Activated T-cell treated with anti-CD3 and anti-CD28 coated beads, Interleukin-2, amount 50 U/mL, for 4 hours (primary cell): ENCODE measurements at regions not wholly inside any gene's neighbourhood (a gene's known extent, or its start where the extent isn't known, plus 50 kb on each side); places are given as distances from the start of the nearest gene placed in this dataset.

Source experiments
- ATAC-seq, 2 donors: fragments of 200-7000 bp; cut with Tn5 transposase; one replicate each; pipeline ENCODE4 v1.10.0; 2021
- DNase-seq: peaks from one replicate; pipeline ENCODE4 v3.0.0-alpha.2; 2020
- H3K27me3 Mint-ChIP-seq: one replicate; pipeline ENCODE4 v1.8.0; 2021; ENCODE audit warnings: low read depth, mixed read lengths
- H3K36me3 Mint-ChIP-seq: one replicate; pipeline ENCODE4 v1.8.0; 2022; ENCODE audit warnings: mixed read lengths; ENCODE audit not compliant: insufficient read depth
- H3K4me1 Mint-ChIP-seq: one replicate; pipeline ENCODE4 v1.8.0; 2021; ENCODE audit warnings: low read depth, mixed read lengths
- H3K4me3 Mint-ChIP-seq: one replicate; pipeline ENCODE4 v1.8.0; 2021; ENCODE audit warnings: mild to moderate bottlenecking, moderate library complexity, mixed read lengths
- H3K9me3 Mint-ChIP-seq: one replicate; pipeline ENCODE4 v1.8.0; 2021; ENCODE audit warnings: mixed read lengths

DNA sequence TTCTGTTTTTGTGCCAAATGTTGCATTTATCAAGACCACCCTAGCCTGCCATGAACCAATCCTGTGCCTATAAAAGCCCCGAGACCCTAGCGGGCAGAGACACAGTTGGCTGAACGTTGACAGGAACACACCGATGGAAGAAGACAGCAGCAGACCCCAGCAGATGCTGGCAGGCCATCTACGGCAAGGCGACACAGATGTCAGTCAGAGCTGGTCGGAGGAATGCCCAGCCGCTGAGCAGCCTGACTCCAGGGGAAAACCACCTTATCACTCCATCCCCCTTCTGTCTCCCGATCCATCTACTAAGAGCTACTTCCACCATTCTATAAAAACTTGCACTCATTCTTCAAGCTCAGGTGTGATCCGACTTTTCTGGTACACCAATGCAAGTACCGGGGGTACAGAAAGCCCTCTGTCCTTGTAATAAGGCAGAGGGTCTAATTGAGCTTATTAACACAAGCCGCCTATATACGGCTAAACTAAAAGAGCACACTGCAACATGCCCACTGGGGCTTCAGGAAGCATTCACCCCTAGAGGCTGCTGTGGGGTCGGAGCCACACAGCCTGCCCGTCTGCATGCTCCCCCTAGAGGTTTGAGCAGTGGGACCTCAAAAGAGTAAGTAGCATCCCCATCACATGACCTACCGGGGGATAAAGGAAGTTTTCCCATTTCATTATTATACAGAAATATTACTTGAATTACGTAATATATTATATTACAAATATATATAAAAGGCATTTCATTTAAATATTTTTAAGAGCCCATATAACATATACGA is 1156.3 kb upstream of the B3GALT2 start:
- ATAC-seq, result no peak
- DNase-seq, result no peak
- Mint-ChIP-seq H3K4me1 (peaks cover 12% of the 10 kb centered on the region), H3K9me3 (no peaks in the 10 kb centered on the region), H3K4me3 (no peak overlapping the region), H3K27me3 (peaks cover 2% of the 10 kb centered on the region), H3K36me3 (no peaks in the 10 kb centered on the region)

DNA sequence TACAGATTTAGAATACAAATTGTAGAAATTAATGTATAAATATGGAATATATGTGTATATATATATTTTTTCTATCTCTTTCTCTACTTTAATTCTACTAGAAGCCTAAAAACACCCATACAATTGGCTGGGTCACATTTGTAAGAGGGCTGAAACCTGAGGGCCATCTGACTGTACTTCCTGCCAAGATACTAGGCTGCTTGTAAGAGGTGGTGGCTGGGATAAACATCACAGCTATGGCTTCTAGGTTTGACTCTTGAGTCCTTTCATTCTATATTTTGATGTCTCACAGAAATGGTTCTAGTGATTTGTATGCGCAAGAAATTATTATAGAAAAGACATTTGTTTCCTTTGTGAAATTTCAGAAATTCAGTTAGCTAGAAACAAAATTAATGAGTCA is 1155.2 kb upstream of the B3GALT2 start:
- peaks cover 12% of the 10 kb centered on the region for H3K4me1 Mint-ChIP-seq
- H3K36me3 Mint-ChIP-seq, result no peaks in the 10 kb centered on the region
- no peak overlapping the region for H3K4me3 Mint-ChIP-seq
- DNase-seq, result no peak
- peak in 1 of 2 donors; percentile 59 for ATAC-seq
- no peaks in the 10 kb centered on the region for H3K9me3 Mint-ChIP-seq
- H3K27me3 Mint-ChIP-seq, result no peaks in the 10 kb centered on the region

DNA sequence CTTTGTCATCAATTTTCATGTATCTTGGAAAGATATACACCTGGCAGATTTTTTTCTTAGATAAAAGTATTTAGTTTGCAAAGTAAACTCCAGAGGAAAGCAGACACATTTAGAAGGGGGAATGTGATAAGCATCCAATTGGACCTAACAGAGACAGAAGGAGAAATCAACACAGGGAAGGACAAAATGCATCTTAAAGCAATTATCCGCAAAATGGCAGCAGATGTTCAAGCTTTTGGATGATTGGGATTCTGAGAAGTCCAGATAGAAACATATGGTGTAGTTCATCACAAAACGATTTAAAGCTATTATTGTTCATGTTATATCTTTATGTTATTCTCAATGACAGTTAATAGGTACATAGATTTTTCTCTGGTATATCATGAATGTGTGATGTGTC is 1153.1 kb upstream of the B3GALT2 start:
- H3K9me3 Mint-ChIP-seq, result no peaks in the 10 kb centered on the region
- no peak for ATAC-seq
- H3K4me3 Mint-ChIP-seq, result no peak overlapping the region
- H3K4me1 Mint-ChIP-seq, result peaks cover 12% of the 10 kb centered on the region
- no peaks in the 10 kb centered on the region for H3K27me3 Mint-ChIP-seq
- DNase-seq, result no peak
- H3K36me3 Mint-ChIP-seq, result no peaks in the 10 kb centered on the region

DNA sequence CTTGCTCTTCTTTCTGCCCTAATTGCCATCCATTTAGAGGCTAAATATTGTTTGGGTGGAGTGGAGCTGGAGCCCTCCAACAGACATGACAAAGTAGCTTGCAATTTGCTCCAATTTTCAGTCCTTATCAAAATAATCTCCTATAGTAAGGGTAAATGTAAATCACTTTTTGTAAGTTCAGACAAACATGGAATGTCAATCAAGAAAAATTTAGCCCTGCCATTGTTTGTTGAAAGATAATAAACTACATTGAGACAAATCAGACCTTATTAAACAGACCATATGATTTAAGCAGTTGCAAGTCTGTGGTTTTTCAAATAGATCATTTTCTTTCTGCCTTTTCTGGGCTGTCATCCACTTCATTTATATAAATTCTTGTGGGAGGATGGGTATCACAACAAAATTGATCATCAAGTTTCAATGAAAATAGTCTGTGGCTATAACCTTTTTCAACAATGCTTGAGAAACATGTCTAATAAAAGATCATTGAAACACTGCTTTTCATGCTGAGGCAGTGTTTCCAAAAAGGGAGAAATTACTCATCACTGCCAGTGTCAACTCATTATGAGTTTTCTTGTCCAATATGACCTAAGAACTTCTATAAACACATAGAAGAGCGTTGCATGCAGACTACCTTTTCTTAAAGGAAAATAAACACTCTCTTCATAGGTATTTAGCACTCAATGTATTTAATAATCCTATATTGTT is 1152.0 kb upstream of the B3GALT2 start:
- no peaks in the 10 kb centered on the region for H3K36me3 Mint-ChIP-seq
- H3K4me3 Mint-ChIP-seq, result no peak overlapping the region
- ATAC-seq (peak; percentile 74 to 87), DNase-seq (no peak)
- no peaks in the 10 kb centered on the region for H3K27me3 Mint-ChIP-seq
- H3K4me1 Mint-ChIP-seq, result peaks cover 12% of the 10 kb centered on the region
- H3K9me3 Mint-ChIP-seq, result no peaks in the 10 kb centered on the region

DNA sequence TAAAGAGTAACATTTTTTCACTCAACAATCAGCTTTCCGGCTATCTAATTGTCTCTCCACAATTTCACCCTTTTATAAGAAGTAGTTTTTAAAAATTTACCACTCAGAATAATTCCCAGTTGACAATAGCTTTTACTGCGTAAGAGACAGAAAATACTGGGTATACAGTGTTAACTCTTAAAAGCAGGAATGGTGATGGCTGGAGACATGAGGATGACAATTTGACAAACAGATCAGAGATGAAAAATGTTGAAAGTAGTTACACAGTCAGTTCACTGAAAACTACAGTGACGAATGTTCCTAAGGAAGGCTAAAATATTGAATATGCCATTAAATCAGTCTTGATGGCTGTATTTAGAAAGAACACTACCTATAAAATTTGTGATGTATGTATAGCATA is 1146.8 kb upstream of the B3GALT2 start:
- ATAC-seq (no peak), DNase-seq (no peak)
- Mint-ChIP-seq H3K4me3 (no peak overlapping the region), H3K4me1 (peaks cover 4% of the 10 kb centered on the region), H3K36me3 (no peaks in the 10 kb centered on the region), H3K27me3 (no peaks in the 10 kb centered on the region), H3K9me3 (no peaks in the 10 kb centered on the region)

DNA sequence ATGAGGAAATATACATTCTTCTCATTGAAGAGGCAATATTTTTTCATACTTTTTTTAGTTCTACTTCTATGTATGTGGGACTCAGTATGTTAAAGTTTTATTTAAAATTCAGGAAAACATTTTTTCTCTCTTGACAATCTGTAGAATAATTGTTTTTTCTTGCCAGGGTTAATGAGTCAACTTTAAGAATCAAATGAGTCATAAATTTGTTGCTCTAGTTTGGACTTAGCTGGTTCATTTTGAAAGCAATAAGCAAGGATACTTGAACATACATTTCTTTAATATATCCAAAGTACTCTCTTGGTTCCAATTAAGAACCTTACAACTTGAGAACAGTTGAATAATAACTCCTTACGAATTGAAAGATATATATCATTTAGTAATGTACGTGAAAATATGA is 1145.3 kb upstream of the B3GALT2 start:
- ATAC-seq, result peak in 1 of 2 donors; percentile 46
- no peaks in the 10 kb centered on the region for H3K9me3 Mint-ChIP-seq

DNA sequence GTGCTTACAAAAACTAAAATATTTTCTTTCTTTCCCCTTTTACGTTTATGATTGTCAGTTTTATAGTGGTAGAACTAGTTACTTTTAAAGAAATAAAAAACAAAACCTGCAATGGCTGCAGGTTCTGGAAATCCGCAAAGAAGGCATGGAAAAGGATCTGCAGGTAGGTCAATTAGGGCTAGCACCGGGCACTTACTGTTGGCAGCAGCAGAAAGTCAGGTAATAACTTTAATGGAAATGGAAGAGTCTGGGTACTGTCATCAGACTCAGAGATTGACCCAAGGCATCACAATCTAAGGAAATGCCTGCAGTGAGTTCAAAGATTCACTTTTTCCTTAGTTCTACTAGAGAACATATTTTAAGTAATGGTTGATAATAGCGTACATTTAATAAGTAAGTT is 1136.3 kb upstream of the B3GALT2 start:
- Mint-ChIP-seq H3K4me1 (no peaks in the 10 kb centered on the region), H3K36me3 (no peaks in the 10 kb centered on the region)
- ATAC-seq, result no peak

More for the DNA sequence above, 1145.3 kb upstream of the B3GALT2 start:
- no peaks in the 10 kb centered on the region for H3K27me3 Mint-ChIP-seq
- H3K36me3 Mint-ChIP-seq, result no peaks in the 10 kb centered on the region
- H3K4me3 Mint-ChIP-seq, result no peak overlapping the region
- H3K4me1 Mint-ChIP-seq, result no peaks in the 10 kb centered on the region
- no peak for DNase-seq

DNA sequence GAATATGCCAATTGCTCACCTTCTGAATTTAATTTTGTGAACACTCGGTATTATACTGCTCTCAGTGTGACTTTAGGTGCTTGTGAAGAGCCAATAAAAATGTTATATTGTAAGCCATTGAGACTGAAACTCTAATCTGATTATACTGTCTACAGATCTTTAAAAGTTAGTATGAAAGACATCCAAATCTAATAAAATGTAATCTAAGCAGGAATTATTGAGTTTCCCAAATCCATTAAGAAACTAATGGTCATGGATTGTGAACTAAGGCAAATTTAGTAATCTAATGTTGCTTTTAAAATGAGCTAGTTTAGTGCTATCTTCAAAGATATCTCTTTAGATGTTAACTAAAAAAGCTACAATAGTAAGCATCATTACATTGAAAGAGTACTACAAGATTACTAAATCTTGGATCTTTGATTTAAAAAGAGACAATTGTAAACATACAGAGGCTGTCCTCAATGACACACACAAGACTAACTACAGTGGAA is 1132.4 kb upstream of the B3GALT2 start:
- DNase-seq (no peak), ATAC-seq (no peak)
- peaks cover 1% of the 10 kb centered on the region for H3K27me3 Mint-ChIP-seq
- H3K4me1 Mint-ChIP-seq, result no peaks in the 10 kb centered on the region
- H3K36me3 Mint-ChIP-seq, result no peaks in the 10 kb centered on the region
- no peaks in the 10 kb centered on the region for H3K9me3 Mint-ChIP-seq
- no peak overlapping the region for H3K4me3 Mint-ChIP-seq

More for the DNA sequence above, 1136.3 kb upstream of the B3GALT2 start:
- no peak for DNase-seq
- no peak overlapping the region for H3K4me3 Mint-ChIP-seq
- H3K27me3 Mint-ChIP-seq, result no peaks in the 10 kb centered on the region
- H3K9me3 Mint-ChIP-seq, result no peaks in the 10 kb centered on the region

DNA sequence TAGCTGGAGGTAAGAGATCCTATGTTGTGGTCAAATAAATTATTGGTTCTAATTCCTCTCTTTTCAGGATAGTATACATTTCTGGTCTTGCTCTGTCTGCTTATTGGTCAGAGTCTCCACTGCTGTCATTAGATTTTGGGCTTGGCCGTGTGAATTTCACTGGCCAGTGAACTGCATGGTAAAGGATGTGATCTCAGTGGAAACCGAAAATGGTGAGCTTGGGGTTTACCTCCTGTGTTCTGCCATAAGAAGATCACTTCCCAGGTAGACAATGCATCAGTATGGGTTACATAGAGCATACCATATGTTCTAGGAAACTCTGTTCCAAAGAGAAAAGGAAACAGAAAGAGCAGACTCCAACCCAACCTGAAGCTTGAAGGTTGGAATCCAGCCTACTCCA is 1123.3 kb upstream of the B3GALT2 start:
- H3K9me3 Mint-ChIP-seq, result no peaks in the 10 kb centered on the region
- H3K27me3 Mint-ChIP-seq, result no peaks in the 10 kb centered on the region
- DNase-seq, result no peak
- no peak overlapping the region for H3K4me3 Mint-ChIP-seq
- no peaks in the 10 kb centered on the region for H3K36me3 Mint-ChIP-seq
- ATAC-seq, result no peak
- H3K4me1 Mint-ChIP-seq, result no peaks in the 10 kb centered on the region

DNA sequence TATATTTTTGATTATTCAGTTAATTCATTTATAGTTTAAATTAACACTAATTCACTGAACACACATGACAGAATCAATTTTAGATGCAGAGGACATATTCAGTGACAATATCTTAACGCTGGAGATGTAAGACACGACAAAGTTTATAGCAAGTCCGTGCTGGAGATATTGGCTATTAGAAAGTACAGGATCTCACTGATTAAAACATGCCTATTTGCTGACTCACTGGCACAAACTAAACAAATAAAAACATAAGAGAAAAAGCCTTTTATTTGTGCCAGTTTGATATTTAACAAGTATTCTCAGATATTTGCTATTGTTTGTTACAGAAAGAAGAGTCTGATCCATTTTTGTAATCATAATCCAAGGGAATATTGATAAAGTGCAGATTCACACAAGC is 1122.9 kb upstream of the B3GALT2 start:
- DNase-seq, result no peak
- H3K36me3 Mint-ChIP-seq, result no peaks in the 10 kb centered on the region
- H3K9me3 Mint-ChIP-seq, result no peaks in the 10 kb centered on the region
- no peak for ATAC-seq
- H3K4me3 Mint-ChIP-seq, result no peak overlapping the region
- H3K27me3 Mint-ChIP-seq, result no peaks in the 10 kb centered on the region
- H3K4me1 Mint-ChIP-seq, result no peaks in the 10 kb centered on the region

DNA sequence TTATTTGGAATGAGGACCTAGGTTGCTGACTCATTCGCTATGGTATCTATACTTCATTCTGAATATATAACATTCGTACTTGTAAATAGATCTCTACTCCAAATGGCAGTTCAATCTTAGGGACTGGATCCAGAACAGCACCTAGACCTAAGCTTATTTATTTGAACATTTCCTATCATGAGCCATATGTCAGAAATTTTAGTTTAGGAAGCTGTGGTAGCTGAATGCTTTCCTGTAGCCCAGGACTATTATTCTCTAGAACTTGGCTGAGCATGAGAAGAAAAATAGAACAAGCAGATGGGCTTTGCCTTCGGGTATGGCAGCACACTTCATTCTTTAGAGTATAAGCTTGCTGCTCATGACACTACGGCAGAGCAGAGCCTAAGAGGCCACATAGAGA is 1114.4 kb upstream of the B3GALT2 start:
- Mint-ChIP-seq H3K4me1 (peaks cover 20% of the 10 kb centered on the region), H3K4me3 (no peak overlapping the region), H3K9me3 (no peaks in the 10 kb centered on the region), H3K27me3 (no peaks in the 10 kb centered on the region), H3K36me3 (no peaks in the 10 kb centered on the region)
- ATAC-seq, result no peak
- DNase-seq, result no peak

DNA sequence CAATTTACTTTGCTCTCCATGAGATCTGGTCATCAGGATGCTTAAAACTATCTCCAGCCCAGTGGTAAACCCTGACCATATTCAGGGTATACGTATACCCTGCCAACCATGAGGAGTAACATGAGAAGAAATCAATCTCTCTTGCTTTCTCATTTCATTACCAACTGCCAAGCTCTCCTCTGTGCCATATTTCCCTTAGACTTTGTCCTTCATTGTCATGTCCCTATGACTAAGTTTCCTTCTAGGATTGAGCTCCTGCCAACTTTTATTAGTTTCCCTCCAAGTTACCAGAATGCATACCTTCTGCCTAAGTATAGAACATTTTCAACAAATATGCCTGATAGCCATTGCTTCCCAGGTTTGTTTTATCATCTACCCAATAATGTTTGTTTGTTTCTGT is 1113.9 kb upstream of the B3GALT2 start:
- no peaks in the 10 kb centered on the region for H3K36me3 Mint-ChIP-seq
- peaks cover 25% of the 10 kb centered on the region for H3K4me1 Mint-ChIP-seq
- H3K9me3 Mint-ChIP-seq, result no peaks in the 10 kb centered on the region
- no peak overlapping the region for H3K4me3 Mint-ChIP-seq
- DNase-seq (no peak), ATAC-seq (no peak)
- H3K27me3 Mint-ChIP-seq, result no peaks in the 10 kb centered on the region

DNA sequence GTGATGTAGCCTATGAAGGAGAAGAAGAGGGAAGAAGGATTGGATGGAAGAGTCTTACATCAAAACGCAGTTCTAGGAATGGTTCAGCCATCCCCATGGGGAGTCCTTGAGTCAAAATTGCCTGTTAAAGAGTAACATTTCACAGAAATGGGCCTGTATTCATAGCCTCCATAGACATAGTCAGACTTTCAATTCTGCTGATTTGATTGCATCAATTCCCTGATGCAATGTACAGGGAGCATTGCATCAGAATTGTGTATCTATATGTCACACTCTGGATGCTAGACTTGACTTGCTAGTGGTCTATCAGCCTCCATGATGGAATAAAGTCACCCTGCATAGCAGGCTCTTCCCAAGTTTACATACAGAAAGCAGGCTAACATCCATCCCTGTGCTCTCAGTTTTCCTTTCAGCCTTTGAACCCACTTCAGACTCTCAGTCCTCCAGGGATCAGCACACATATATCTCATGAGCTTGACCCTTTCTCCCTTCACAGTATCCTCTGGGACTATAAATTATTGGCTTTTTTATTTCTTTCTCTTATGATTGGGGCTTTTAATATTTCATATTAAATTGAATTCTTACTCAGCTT is 1111.7 kb upstream of the B3GALT2 start:
- Mint-ChIP-seq H3K4me1 (peaks cover 31% of the 10 kb centered on the region), H3K4me3 (no peak overlapping the region), H3K27me3 (no peaks in the 10 kb centered on the region), H3K36me3 (no peaks in the 10 kb centered on the region), H3K9me3 (no peaks in the 10 kb centered on the region)
- DNase-seq, result no peak
- peak; percentile 28 to 56 for ATAC-seq

DNA sequence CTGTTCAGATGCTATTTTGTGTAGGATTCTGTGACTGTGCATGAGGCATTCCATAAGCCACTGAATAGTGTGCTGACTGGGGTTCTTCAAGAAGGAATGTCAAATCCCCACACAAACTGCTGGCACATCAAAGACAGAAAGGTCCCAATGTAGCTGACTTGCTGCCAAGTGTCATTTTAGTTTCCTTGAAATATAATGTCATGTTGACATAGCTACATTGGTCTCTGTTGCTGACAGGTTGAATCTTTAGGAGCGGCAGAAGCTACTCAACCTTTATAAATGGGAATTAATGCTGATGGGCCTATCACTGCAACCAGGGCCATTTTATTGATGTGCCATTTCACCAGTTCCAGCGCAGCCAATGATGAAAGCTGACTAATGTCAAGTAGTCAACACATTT is 1110.7 kb upstream of the B3GALT2 start:
- no peak for DNase-seq
- no peaks in the 10 kb centered on the region for H3K27me3 Mint-ChIP-seq
- H3K4me1 Mint-ChIP-seq, result peaks cover 33% of the 10 kb centered on the region
- ATAC-seq, result no peak
- no peak overlapping the region for H3K4me3 Mint-ChIP-seq
- no peaks in the 10 kb centered on the region for H3K36me3 Mint-ChIP-seq
- H3K9me3 Mint-ChIP-seq, result no peaks in the 10 kb centered on the region

DNA sequence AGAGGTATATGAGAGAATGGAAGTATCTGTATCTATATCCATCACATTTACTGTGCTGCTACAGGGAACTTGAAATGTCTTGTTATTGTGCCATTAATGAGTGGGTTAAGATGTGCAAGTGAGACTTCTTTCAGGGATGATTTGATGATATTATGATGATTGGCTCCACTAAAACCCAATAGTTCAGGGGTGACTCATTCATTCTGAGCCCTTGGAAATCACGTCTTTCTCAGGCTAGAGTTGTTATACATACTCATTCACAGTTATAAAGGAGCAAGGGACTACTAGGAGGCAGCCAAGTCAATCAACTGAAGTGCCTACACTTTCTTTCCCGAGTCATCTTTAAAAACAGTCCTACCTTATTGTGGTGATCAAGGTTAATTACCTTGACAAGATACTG is 1109.8 kb upstream of the B3GALT2 start:
- no peaks in the 10 kb centered on the region for H3K9me3 Mint-ChIP-seq
- no peaks in the 10 kb centered on the region for H3K36me3 Mint-ChIP-seq
- H3K4me1 Mint-ChIP-seq, result peaks cover 36% of the 10 kb centered on the region
- DNase-seq (no peak), ATAC-seq (peak; percentile 11 to 33)
- no peak overlapping the region for H3K4me3 Mint-ChIP-seq
- no peaks in the 10 kb centered on the region for H3K27me3 Mint-ChIP-seq
